A673 (cell line): ENCODE measurements at regions not wholly inside any gene's neighbourhood (a gene's known extent, or its start where the extent isn't known, plus 50 kb on each side); places are given as distances from the start of the nearest gene placed in this dataset.

Experiments used
- BruUV-seq: library from RNA; stranded (reverse); fragments of 400-500 nt; replicated peaks from 2 replicates; lab custom pipeline; 2021; lab: Mats Ljungman, UMichigan
- CTCF ChIA-PET: fragments of 300-600 bp; sonication (Branson Sonifier 250); formaldehyde crosslinking; loops from one replicate; lab custom pipeline; 2022; ENCODE audit warnings: antibody characterized with exemption; lab: Charles Lee
- POLR2A ChIA-PET: fragments of 300-600 bp; sonication (Branson Sonifier 250); formaldehyde crosslinking; loops from one replicate; lab custom pipeline; 2022; ENCODE audit warnings: antibody characterized with exemption; ENCODE audit not compliant: low non-redundant PET; lab: Charles Lee
- DNase-seq: peaks from one replicate; pipeline ENCODE4 v3.0.0-alpha.2; 2015; ENCODE audit warnings: low spot score
- H3K27ac ChIP-seq: fragments of 200-600 bp; sonication (generic); 2 replicates; pipeline ENCODE4 v1.5.1; 2016; ENCODE audit warnings: mixed run types, low read depth, mild to moderate bottlenecking, mixed read lengths, antibody characterized with exemption, low read length; ENCODE audit not compliant: poor library complexity, severe bottlenecking
- H3K27me3 ChIP-seq: fragments of 200-600 bp; sonication (generic); replicated peaks from 2 replicates; pipeline ENCODE4 v1.6.1; 2017; ENCODE audit warnings: mixed run types, low read depth, mild to moderate bottlenecking, mixed read lengths, antibody characterized with exemption, low read length; ENCODE audit not compliant: insufficient read depth, poor library complexity
- H3K36me3 ChIP-seq: fragments of 200-600 bp; sonication (generic); 2 replicates; pipeline ENCODE4 v1.6.1; 2016; ENCODE audit warnings: mixed run types, mild to moderate bottlenecking, mixed read lengths, antibody characterized with exemption, low read length; ENCODE audit not compliant: insufficient read depth, poor library complexity, severe bottlenecking
- H3K4me1 ChIP-seq: fragments of 200-600 bp; sonication (generic); 2 replicates; pipeline ENCODE4 v1.6.1; 2017; ENCODE audit warnings: mixed run types, mild to moderate bottlenecking, mixed read lengths, antibody characterized with exemption, low read length; ENCODE audit not compliant: insufficient read depth, poor library complexity, severe bottlenecking
- H3K4me3 ChIP-seq: fragments of 200-600 bp; sonication (generic); 2 replicates; pipeline ENCODE4 v1.5.1; 2016; ENCODE audit warnings: low read depth, mixed run types, mild to moderate bottlenecking, mixed read lengths, low read length; ENCODE audit not compliant: poor library complexity, severe bottlenecking
- H3K9me3 ChIP-seq: fragments of 200-600 bp; sonication (generic); 2 replicates; pipeline ENCODE4 v1.6.1; 2016; ENCODE audit warnings: mixed run types, low read depth, mild to moderate bottlenecking, mixed read lengths, antibody characterized with exemption, low read length; ENCODE audit not compliant: poor library complexity, severe bottlenecking
- CTCF ChIP-seq: fragments of 300-800, 200-600 bp; sonication (generic); conservative IDR thresholded peaks from 2 replicates; pipeline ENCODE4 v1.5.1; 2017; ENCODE audit warnings: low read depth, mild to moderate bottlenecking, antibody characterized with exemption, low read length, moderate library complexity, mixed read lengths
- EZH2 ChIP-seq: fragments of 200-600 bp; sonication (generic); IDR thresholded peaks from 2 replicates; pipeline ENCODE4 v1.6.1; 2017; ENCODE audit warnings: borderline replicate concordance, low read depth, mild to moderate bottlenecking, mixed read lengths, antibody characterized with exemption, low read length; ENCODE audit not compliant: poor library complexity, severe bottlenecking
- intact Hi-C: fragments of 100-400 bp; cut with micrococcal nuclease; formaldehyde crosslinking; loops from one replicate; pipeline ENCODE4 v1.10.0; 2022; ENCODE audit not compliant: unreplicated experiment

DNA sequence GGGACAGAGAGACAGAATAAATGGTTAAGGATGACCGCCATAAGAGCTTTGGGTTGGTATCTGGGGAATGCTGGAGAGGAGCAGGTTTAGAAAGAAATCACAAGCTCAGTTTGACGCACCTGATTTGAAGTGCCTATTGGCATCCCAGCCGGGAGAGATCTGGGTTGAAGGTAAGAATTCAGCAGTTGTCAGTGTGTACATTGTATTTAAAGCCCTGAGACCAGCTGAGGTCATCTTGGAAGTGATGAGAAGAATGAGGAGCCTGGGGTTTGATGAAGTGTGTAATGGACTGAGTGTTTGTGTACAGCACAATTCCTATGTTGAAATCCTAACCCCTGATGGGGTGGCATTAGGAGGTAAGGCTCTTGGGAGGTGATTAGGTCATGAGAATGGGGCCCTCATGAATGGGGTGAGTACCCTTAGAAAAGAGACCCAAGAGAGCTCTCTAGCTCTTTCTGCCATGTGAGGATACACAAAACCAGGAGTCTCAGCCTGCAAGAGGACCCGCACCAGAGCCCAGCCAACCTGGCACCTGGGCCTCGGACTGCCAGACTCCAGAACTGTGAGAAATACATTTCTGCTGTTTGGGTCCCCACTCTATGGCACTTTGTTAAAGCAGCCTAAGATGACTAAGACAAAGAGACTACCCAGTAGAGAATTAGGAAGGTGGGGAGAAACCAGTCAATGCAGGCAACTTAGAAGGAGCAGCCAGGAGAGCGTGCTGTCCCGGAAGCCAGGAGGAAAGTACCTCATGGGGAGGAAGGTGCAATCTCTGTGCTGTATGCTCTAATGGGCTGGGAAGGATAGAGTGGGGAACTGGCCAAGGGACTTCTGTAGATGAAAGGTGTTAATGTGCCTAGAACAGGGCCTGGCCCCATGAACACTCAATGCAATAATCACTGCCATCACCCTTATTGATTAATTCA, 133.7 kb upstream of the SLC24A3 start:
- intact Hi-C loops, result no loop called here
- TF ChIP-seq EZH2, result no peak
- no peak for TF ChIP-seq CTCF
- no peaks in the 10 kb centered on the region for H3K4me1 ChIP-seq
- POLR2A ChIA-PET, result no interaction called here
- no peak for DNase-seq
- no peaks in the 10 kb centered on the region for H3K9me3 ChIP-seq
- BruUV-seq, result no TSS peak
- CTCF ChIA-PET, result no interaction called here
- no peak overlapping the region for H3K27ac ChIP-seq
- no peak overlapping the region for H3K4me3 ChIP-seq
- H3K27me3 ChIP-seq, result no peaks in the 10 kb centered on the region
- H3K36me3 ChIP-seq, result no peaks in the 10 kb centered on the region

GRCh38 chr20:19079536-19080299, 132.7 kb upstream of the SLC24A3 start:
- Histone ChIP-seq H3K27ac (no peak overlapping the region), H3K27me3 (no peaks in the 10 kb centered on the region), H3K4me3 (no peak overlapping the region), H3K4me1 (no peaks in the 10 kb centered on the region), H3K36me3 (no peaks in the 10 kb centered on the region), H3K9me3 (no peaks in the 10 kb centered on the region)
- intact Hi-C loops, result no loop called here
- CTCF ChIA-PET, result no interaction called here
- BruUV-seq, result no TSS peak
- no peak for DNase-seq
- TF ChIP-seq EZH2 (no peak), CTCF (no peak)
- POLR2A ChIA-PET, result no interaction called here

DNA sequence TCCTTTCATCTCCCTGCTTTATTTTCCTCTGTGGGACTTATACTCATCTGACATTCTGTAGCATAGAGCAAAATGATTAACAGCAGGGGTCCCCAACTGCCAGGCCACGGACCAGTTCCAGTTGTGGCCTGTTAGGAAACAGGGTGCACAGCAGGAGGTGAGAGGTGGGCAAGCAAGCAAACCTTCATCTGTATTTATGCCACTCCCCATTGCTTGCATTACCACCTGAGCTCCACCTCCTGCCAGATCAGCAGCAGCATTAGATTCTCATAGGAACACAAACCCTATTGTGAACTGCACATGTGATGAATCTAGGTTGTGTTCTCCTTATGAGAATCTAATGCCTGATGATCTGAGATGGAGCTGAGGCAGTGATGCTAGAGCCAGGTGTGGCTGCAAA, 130.5 kb upstream of the SLC24A3 start:
- BruUV-seq, result no TSS peak
- Histone ChIP-seq H3K27me3 (no peaks in the 10 kb centered on the region), H3K36me3 (no peaks in the 10 kb centered on the region), H3K9me3 (no peaks in the 10 kb centered on the region), H3K4me1 (no peaks in the 10 kb centered on the region), H3K27ac (no peak overlapping the region), H3K4me3 (no peak overlapping the region)
- intact Hi-C loops, result no loop called here
- POLR2A ChIA-PET, result no interaction called here
- no peak for DNase-seq
- TF ChIP-seq CTCF (no peak), EZH2 (no peak)
- CTCF ChIA-PET, result no interaction called here
